Hepatocyte (in vitro differentiated cells): ENCODE measurements at regions not wholly inside any gene's neighbourhood (a gene's known extent, or its start where the extent isn't known, plus 50 kb on each side); places are given as distances from the start of the nearest gene placed in this dataset.
"Not testable (repeated sequence)": the region's sequence is repeated elsewhere in the genome, so short reads cannot be mapped to it uniquely, and the experiment has no call there.

ENCODE experiments used
- DNase-seq: peaks from one replicate; pipeline ENCODE4 v3.0.0-alpha.2; 2016; ENCODE audit warnings: low spot score
- H2AFZ ChIP-seq: fragments of 200-600 bp; sonication (generic); 2 replicates; pipeline ENCODE4 v1.6.0; 2016; ENCODE audit warnings: antibody characterized with exemption, mild to moderate bottlenecking
- H3K27ac ChIP-seq: fragments of 200-600 bp; sonication (generic); 2 replicates; pipeline ENCODE4 v1.5.1; 2016; ENCODE audit warnings: mild to moderate bottlenecking
- H3K27me3 ChIP-seq: fragments of 200-600 bp; sonication (generic); 2 replicates; pipeline ENCODE4 v1.6.1; 2016
- H3K36me3 ChIP-seq: fragments of 200-600 bp; sonication (generic); replicated peaks from 2 replicates; pipeline ENCODE4 v1.5.1; 2016; ENCODE audit warnings: low read depth; ENCODE audit not compliant: insufficient read depth
- H3K4me1 ChIP-seq: fragments of 200-600 bp; sonication (generic); 2 replicates; pipeline ENCODE4 v1.5.1; 2016; ENCODE audit warnings: mild to moderate bottlenecking, moderate library complexity; ENCODE audit not compliant: insufficient read depth
- H3K4me2 ChIP-seq: fragments of 200-600 bp; sonication (generic); 2 replicates; pipeline ENCODE4 v1.6.0; 2016
- H3K4me3 ChIP-seq: fragments of 200-600 bp; sonication (generic); 2 replicates; pipeline ENCODE4 v1.5.1; 2016; ENCODE audit warnings: mild to moderate bottlenecking
- H3K79me2 ChIP-seq: fragments of 200-600 bp; sonication (generic); 2 replicates; pipeline ENCODE4 v1.6.0; 2017; ENCODE audit warnings: mild to moderate bottlenecking
- H3K9me2 ChIP-seq: fragments of 200-600 bp; sonication (generic); replicated peaks from 2 replicates; pipeline ENCODE4 v1.6.0; 2017; ENCODE audit warnings: mild to moderate bottlenecking; ENCODE audit not compliant: insufficient read depth
- H3K9me3 ChIP-seq: fragments of 200-600 bp; sonication (generic); 2 replicates; pipeline ENCODE4 v1.5.1; 2016; ENCODE audit warnings: low read depth, mild to moderate bottlenecking
- H4K20me1 ChIP-seq: fragments of 200-600 bp; sonication (generic); 2 replicates; pipeline ENCODE4 v1.6.0; 2016; ENCODE audit warnings: mild to moderate bottlenecking; ENCODE audit not compliant: insufficient read depth, poor library complexity, severe bottlenecking
- EZH2 ChIP-seq: fragments of 200-600 bp; sonication (generic); IDR thresholded peaks from 2 replicates; pipeline ENCODE4 v1.6.1; 2016; ENCODE audit warnings: antibody characterized with exemption, mild to moderate bottlenecking, borderline replicate concordance
- EZH2phosphoT487 ChIP-seq: fragments of 200-600 bp; sonication (generic); IDR thresholded peaks from one replicate; pipeline ENCODE4 v1.6.1; 2018; ENCODE audit warnings: antibody characterized with exemption, mild to moderate bottlenecking, low read depth, moderate library complexity; ENCODE audit not compliant: unreplicated experiment, severe bottlenecking
- WGBS: methylation state at CpG from one replicate; pipeline ENCODE4 v1.1.6; 2016; ENCODE audit warnings: low lambda C conversion rate; ENCODE audit errors: missing lambda C conversion rate; 5-methylcytosine and 5-hydroxymethylcytosine counted together
- TF ChIP-seq, protein P1 (sequence below): fragments of 200-600 bp; sonication (generic); IDR thresholded peaks from 2 replicates; pipeline ENCODE4 v1.5.1; 2016; ENCODE audit warnings: antibody characterized with exemption, mild to moderate bottlenecking; ENCODE audit not compliant: poor library complexity

DNA sequence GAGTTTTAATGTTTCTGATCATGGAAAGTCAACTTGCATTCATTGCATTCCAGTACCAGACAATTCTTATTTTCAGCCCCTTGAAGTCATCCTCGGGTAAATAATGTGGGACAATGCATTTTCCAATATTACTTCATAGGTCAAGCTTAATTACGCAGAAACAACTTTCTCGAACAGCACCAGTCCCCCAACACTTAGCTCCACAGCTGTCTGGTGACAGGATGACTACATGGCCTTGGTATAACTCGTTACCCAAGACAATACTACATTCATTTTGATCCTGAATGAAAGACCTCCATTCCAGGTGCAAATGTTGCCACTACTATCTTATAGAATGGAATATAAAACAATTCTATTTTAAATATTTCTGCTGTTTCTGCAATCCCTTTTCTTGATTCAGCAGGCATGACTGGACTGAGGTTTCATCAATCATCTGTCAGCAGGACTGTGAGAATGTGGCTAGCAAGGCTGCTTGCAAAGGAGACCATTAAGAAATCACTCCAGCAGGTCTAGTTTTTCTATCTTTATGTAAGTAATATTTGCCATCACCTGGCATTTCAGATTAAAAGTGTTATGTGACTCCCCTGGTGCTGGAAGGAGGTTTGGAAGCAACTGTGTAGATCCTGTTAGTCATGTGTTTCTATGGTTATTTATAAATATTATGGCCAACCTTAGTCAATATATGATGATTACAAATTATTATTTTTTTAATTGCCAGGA, 147.9 kb downstream of the HAO1 start:
- H3K27ac ChIP-seq, result no peak overlapping the region
- H3K36me3 ChIP-seq, result no peaks in the 10 kb centered on the region
- H3K4me1 ChIP-seq, result no peaks in the 10 kb centered on the region
- TF ChIP-seq EZH2 (no peak), EZH2phosphoT487 (no peak)
- TF ChIP-seq, protein P1, sequence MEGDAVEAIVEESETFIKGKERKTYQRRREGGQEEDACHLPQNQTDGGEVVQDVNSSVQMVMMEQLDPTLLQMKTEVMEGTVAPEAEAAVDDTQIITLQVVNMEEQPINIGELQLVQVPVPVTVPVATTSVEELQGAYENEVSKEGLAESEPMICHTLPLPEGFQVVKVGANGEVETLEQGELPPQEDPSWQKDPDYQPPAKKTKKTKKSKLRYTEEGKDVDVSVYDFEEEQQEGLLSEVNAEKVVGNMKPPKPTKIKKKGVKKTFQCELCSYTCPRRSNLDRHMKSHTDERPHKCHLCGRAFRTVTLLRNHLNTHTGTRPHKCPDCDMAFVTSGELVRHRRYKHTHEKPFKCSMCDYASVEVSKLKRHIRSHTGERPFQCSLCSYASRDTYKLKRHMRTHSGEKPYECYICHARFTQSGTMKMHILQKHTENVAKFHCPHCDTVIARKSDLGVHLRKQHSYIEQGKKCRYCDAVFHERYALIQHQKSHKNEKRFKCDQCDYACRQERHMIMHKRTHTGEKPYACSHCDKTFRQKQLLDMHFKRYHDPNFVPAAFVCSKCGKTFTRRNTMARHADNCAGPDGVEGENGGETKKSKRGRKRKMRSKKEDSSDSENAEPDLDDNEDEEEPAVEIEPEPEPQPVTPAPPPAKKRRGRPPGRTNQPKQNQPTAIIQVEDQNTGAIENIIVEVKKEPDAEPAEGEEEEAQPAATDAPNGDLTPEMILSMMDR, result no peak
- no peaks in the 10 kb centered on the region for H3K79me2 ChIP-seq
- no peak overlapping the region for H3K4me3 ChIP-seq
- no peaks in the 10 kb centered on the region for H4K20me1 ChIP-seq
- 76% methylated on average over 4 of the region's 4 CpGs for WGBS
- H3K9me3 ChIP-seq, result no peaks in the 10 kb centered on the region
- H3K4me2 ChIP-seq, result no peak overlapping the region
- no peak for DNase-seq
- no peaks in the 10 kb centered on the region for H3K27me3 ChIP-seq
- H2AFZ ChIP-seq, result no peak overlapping the region
- no peaks in the 10 kb centered on the region for H3K9me2 ChIP-seq

DNA sequence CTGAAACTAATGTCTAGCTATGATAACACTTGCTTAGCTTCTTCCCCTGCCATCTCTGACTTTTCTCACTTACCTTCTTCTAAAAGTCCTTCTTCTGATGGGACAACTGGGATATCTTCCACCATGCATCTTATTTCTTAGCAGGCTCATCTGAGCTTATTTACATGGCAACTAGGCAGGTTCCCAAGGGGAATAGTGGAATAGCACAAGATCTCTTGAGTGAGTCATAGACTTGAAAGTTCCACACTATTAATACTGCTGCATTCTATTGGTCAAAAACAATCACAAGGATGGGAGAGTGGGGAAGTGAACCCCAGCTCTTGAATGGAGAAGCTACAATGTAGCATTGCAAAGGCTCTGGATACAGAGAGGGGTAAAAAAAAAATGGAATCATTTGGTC, 142.1 kb downstream of the HAO1 start:
- H3K9me2 ChIP-seq, result no peaks in the 10 kb centered on the region

DNA sequence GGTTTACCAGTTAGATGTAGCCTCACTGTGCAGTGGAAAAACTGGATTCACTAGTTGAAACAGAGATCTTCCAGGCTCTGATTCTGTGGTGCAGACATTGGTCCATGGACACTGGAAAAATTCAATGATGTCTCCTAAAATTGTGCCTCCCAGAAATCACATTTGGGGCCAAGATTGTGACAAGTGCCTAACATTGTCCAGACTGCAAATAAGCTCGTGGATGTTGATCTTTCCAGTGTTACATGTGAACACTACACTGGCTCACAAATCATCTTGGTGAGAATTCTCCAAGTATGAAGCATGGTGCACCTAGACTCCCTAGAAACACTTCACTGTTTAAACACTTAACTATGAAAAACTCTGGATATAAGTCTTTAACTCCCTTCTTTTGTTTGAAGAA, 140.4 kb downstream of the HAO1 start:
- no peaks in the 10 kb centered on the region for H3K4me1 ChIP-seq
- TF ChIP-seq, protein P1, result no peak
- TF ChIP-seq EZH2phosphoT487 (no peak), EZH2 (no peak)
- DNase-seq, result no peak
- H2AFZ ChIP-seq, result no peak overlapping the region
- no peak overlapping the region for H3K27ac ChIP-seq
- H3K36me3 ChIP-seq, result no peaks in the 10 kb centered on the region
- H3K27me3 ChIP-seq, result no peaks in the 10 kb centered on the region
- no peaks in the 10 kb centered on the region for H4K20me1 ChIP-seq
- WGBS, result 36% methylated on average over 1 of the region's 1 CpG
- H3K9me3 ChIP-seq, result no peaks in the 10 kb centered on the region
- H3K9me2 ChIP-seq, result no peaks in the 10 kb centered on the region
- no peak overlapping the region for H3K4me3 ChIP-seq
- no peaks in the 10 kb centered on the region for H3K79me2 ChIP-seq
- no peak overlapping the region for H3K4me2 ChIP-seq

More for the DNA sequence above, 142.1 kb downstream of the HAO1 start:
- no peak for DNase-seq
- H3K4me1 ChIP-seq, result no peaks in the 10 kb centered on the region
- H3K4me2 ChIP-seq, result no peak overlapping the region
- no peaks in the 10 kb centered on the region for H3K36me3 ChIP-seq
- H3K27me3 ChIP-seq, result no peaks in the 10 kb centered on the region
- no peak overlapping the region for H3K27ac ChIP-seq
- H3K4me3 ChIP-seq, result no peak overlapping the region
- no peaks in the 10 kb centered on the region for H4K20me1 ChIP-seq
- no peaks in the 10 kb centered on the region for H3K9me3 ChIP-seq
- no peak overlapping the region for H2AFZ ChIP-seq
- no peak for TF ChIP-seq EZH2phosphoT487
- TF ChIP-seq, protein P1, result no peak
- TF ChIP-seq EZH2, result no peak
- H3K79me2 ChIP-seq, result no peaks in the 10 kb centered on the region

DNA sequence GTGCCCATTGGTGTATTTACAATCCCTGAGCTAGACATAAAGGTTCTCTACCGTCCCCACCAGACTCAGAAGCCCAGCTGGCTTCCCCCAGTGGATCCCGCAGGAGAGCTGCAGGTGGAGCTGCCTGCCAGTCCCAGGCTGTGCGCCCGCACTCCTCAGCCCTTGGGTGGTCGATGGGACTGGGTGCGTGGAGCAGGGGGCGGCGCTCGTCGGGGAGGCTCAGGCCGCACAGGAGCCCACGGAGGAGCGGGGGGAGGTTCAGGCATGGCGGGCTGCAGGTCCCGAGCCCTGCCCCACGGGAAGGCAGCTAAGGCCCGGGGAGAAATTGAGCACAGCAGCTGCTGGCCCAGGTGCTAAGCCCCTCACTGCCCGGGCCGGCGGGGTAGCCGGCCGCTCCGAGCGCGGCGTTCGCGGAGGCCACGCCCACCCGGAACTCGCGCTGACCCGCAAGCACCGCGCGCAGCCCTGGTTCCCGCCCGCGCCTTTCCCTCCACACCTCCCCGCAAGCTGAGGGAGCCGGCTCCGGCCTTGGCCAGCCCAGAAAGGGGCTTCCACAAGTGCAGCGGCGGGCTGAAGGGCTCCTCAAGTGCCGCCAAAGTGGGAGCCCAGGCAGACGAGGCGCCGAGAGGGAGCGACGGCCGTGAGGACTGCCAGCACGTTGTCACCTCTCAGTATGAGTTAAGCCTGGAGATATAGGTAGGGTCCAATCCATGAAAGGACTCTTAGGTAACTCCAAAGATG, 136.7 kb downstream of the HAO1 start:
- not testable (repeated sequence) for H2AFZ ChIP-seq, H3K4me1 ChIP-seq, H4K20me1 ChIP-seq, H3K27ac ChIP-seq, H3K27me3 ChIP-seq, H3K9me3 ChIP-seq, H3K4me2 ChIP-seq, H3K4me3 ChIP-seq, DNase-seq, H3K36me3 ChIP-seq, H3K79me2 ChIP-seq, H3K9me2 ChIP-seq
- 94% methylated on average over 35 of the region's 52 CpGs for WGBS
